GM12878 (cell line): ENCODE measurements at regions not wholly inside any gene's neighbourhood (a gene's known extent, or its start where the extent isn't known, plus 50 kb on each side); places are given as distances from the start of the nearest gene placed in this dataset.

Experiments
- ATAC-seq: fragments of 200-7000 bp; cut with Tn5 transposase; 3 replicates; pipeline ENCODE4 v1.9.1; 2020; ENCODE audit warnings: mild to moderate bottlenecking, moderate library complexity
- BruUV-seq: library from RNA; stranded (reverse); fragments of 400-500 nt; replicated peaks from 2 replicates; lab custom pipeline; 2021; lab: Mats Ljungman, UMichigan
- CTCF ChIA-PET: fragments of 300-600 bp; sonication (Branson Sonifier 250); formaldehyde crosslinking; extraction: SDS; loops from one replicate; lab custom pipeline; 2021; ENCODE audit warnings: inconsistent platforms; lab: Yijun Ruan, JAX
- POLR2A ChIA-PET: fragments of 350-600 bp; formaldehyde crosslinking; extraction: SDS; loops from one replicate; lab custom pipeline; 2021; ENCODE audit warnings: inconsistent platforms; lab: Charles Lee
- RAD21 ChIA-PET: fragments of 300-600 bp; sonication (Branson Sonifier 250); formaldehyde crosslinking; loops from one replicate; lab custom pipeline; 2023; ENCODE audit warnings: antibody characterized with exemption; ENCODE audit not compliant: unreplicated experiment; lab: Charles Lee
- SMC1A ChIA-PET: fragments of 300-600 bp; sonication (Branson Sonifier 250); formaldehyde crosslinking; loops from one replicate; lab custom pipeline; 2023; ENCODE audit not compliant: unreplicated experiment, uncharacterized antibody; lab: Charles Lee
- DNase-seq: peaks from one replicate; pipeline ENCODE4 v3.0.0-alpha.2; 2011; ENCODE audit warnings: low read depth, low spot score
- FAIRE-seq: peaks from 3 replicates; lab custom pipeline; 2011; peaks lifted over from hg19 to GRCh38; lab: Jason Lieb, UNC
- H2AFZ ChIP-seq: 2 replicates; pipeline ENCODE4 v1.6.0; 2011; ENCODE audit warnings: low read depth, low read length, control low read depth; ENCODE audit not compliant: control insufficient read depth
- H3K27ac ChIP-seq: 2 replicates; pipeline ENCODE4 v1.5.1; 2011; ENCODE audit warnings: control low read depth; ENCODE audit not compliant: control insufficient read depth, insufficient read depth
- H3K27me3 ChIP-seq, 2 experiments: replicated peaks in 1 of 2; 2 replicates each; pipeline versions ENCODE4 v1.6.0 to v1.6.1; 2011; ENCODE audit warnings: low read length in 1 of 2; ENCODE audit not compliant: control insufficient read depth in 2 of 2, insufficient read depth in 2 of 2
- H3K36me3 ChIP-seq, 2 experiments: 2 replicates each; pipeline ENCODE4 v1.5.1; 2011; ENCODE audit warnings: low read length in 1 of 2; ENCODE audit not compliant: control insufficient read depth in 2 of 2, insufficient read depth in 2 of 2
- H3K4me1 ChIP-seq: 2 replicates; pipeline ENCODE4 v1.6.1; 2011; ENCODE audit warnings: mild to moderate bottlenecking, low read length, moderate library complexity, mixed read lengths; ENCODE audit not compliant: control insufficient read depth, insufficient read depth
- H3K4me2 ChIP-seq: 2 replicates; pipeline ENCODE4 v1.6.0; 2011; ENCODE audit warnings: control low read depth; ENCODE audit not compliant: control insufficient read depth, insufficient read depth
- H3K4me3 ChIP-seq: fragments of 200-600 bp; sonication (generic); 2 replicates; pipeline ENCODE4 v1.5.1; 2016
- H3K79me2 ChIP-seq: 2 replicates; pipeline ENCODE4 v1.6.0; 2011; ENCODE audit warnings: low read length; ENCODE audit not compliant: control insufficient read depth, insufficient read depth
- H3K9ac ChIP-seq: 2 replicates; pipeline ENCODE4 v1.8.0; 2011; ENCODE audit warnings: low read length, control low read depth, mixed read lengths; ENCODE audit not compliant: control insufficient read depth, insufficient read depth
- H3K9me3 ChIP-seq: replicated peaks from 3 replicates; pipeline ENCODE4 v1.5.1; 2011; ENCODE audit warnings: mild to moderate bottlenecking, low read length; ENCODE audit not compliant: control insufficient read depth, insufficient read depth
- H4K20me1 ChIP-seq: 2 replicates; pipeline ENCODE4 v1.6.0; 2011; ENCODE audit not compliant: control insufficient read depth, insufficient read depth
- BCL11A ChIP-seq: IDR thresholded peaks from 2 replicates; pipeline ENCODE4 v1.6.1; 2011; ENCODE audit warnings: low read depth, low read length
- BRCA1 ChIP-seq: IDR thresholded peaks from 2 replicates; pipeline ENCODE4 v1.6.1; 2011; ENCODE audit warnings: low read depth, low read length, improper control_type of control experiment
- CBFB ChIP-seq: IDR thresholded peaks from 2 replicates; pipeline ENCODE4 v1.6.1; 2016; ENCODE audit warnings: antibody characterized with exemption, low read depth
- CBX3 ChIP-seq: fragments of 200-600 bp; sonication (generic); IDR thresholded peaks from 2 replicates; pipeline ENCODE4 v1.6.1; 2016; ENCODE audit warnings: low read depth, borderline replicate concordance
- CHD4 ChIP-seq: fragments of 200-600 bp; sonication (generic); IDR thresholded peaks from 2 replicates; pipeline ENCODE4 v1.6.1; 2016; ENCODE audit warnings: mild to moderate bottlenecking
- HDAC6 ChIP-seq: fragments of 200-600 bp; sonication (generic); IDR thresholded peaks from one replicate; pipeline ENCODE4 v1.8.0; 2017; ENCODE audit warnings: antibody characterized with exemption; ENCODE audit not compliant: unreplicated experiment
- MTA3 ChIP-seq: IDR thresholded peaks from 2 replicates; pipeline ENCODE4 v1.6.1; 2012; ENCODE audit warnings: low read length, inconsistent platforms, borderline replicate concordance
- NR2F1 ChIP-seq: fragments of 450-650 bp; conservative IDR thresholded peaks from 2 replicates; pipeline ENCODE4 v1.6.1; 2017; ENCODE audit warnings: mild to moderate bottlenecking
- PAX5 ChIP-seq: IDR thresholded peaks from 2 replicates; pipeline ENCODE4 v1.6.1; 2011; ENCODE audit warnings: low read depth, low read length, borderline replicate concordance
- PAX8 ChIP-seq: fragments of 450-650 bp; IDR thresholded peaks from 2 replicates; pipeline ENCODE4 v1.6.1; 2017; ENCODE audit warnings: mild to moderate bottlenecking, moderate library complexity
- PML ChIP-seq: IDR thresholded peaks from 2 replicates; pipeline ENCODE4 v1.6.1; 2012; ENCODE audit warnings: low read length, inconsistent platforms
- ZNF274 ChIP-seq: IDR thresholded peaks from one replicate; pipeline ENCODE4 v1.8.0; 2011; ENCODE audit not compliant: insufficient read length, insufficient read depth
- ZSCAN29 ChIP-seq: fragments of 450-650 bp; IDR thresholded peaks from 2 replicates; pipeline ENCODE4 v1.6.1; 2017; ENCODE audit warnings: mild to moderate bottlenecking, moderate library complexity
- WGBS: methylation state at CpG from one replicate; pipeline ENCODE4 v1.1.6; 2016; ENCODE audit warnings: low lambda C conversion rate; ENCODE audit not compliant: insufficient replicate concordance, insufficient coverage; ENCODE audit errors: missing lambda C conversion rate; 5-methylcytosine and 5-hydroxymethylcytosine counted together
- in situ Hi-C: fragments of 300-500 bp; cut with MboI; formaldehyde crosslinking; loops from 9 replicates; pipeline ENCODE4 v1.14.3; 2018; ENCODE audit warnings: mixed read lengths
- intact Hi-C: fragments of 100-400 bp; cut with micrococcal nuclease; formaldehyde crosslinking; loops from one replicate; pipeline ENCODE4 v1.14.2; 2022; ENCODE audit not compliant: unreplicated experiment

DNA sequence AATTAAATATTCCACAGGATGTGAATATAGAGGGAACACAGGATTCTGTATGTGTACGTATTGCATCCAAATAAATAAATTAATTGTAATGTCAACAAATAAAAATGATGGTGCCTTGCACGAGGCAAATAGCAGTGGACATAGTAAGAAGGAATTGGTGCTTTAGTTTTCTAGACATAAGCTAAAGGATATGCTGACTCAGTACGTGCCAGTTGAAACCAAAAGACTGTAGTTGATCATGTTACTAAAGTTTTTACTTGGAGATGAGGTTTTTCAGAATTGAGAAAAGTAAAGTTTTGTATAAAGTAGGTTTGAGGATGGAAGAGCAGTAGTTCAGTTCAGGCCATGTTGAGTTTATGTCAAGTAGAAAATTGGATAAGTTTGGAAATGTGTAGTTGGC, 807.2 kb downstream of the SLC16A7 start:
- DNase-seq, result no peak
- H3K27me3 ChIP-seq, result no peaks in the 10 kb centered on the region
- no peak overlapping the region for H3K4me3 ChIP-seq
- no peak for FAIRE-seq
- H2AFZ ChIP-seq, result no peak overlapping the region
- RAD21 ChIA-PET, result no interaction called here
- no peaks in the 10 kb centered on the region for H3K4me1 ChIP-seq
- 16% methylated on average over 3 of the region's 3 CpGs for WGBS
- POLR2A ChIA-PET, result no interaction called here
- SMC1A ChIA-PET, result no interaction called here
- no TSS peak for BruUV-seq
- CTCF ChIA-PET, result interaction anchor here (0.9 kb wide), 1 partner anchor 16 kb away, joined by 3 read pairs; no protein-coding TSS in a partner anchor
- H3K27ac ChIP-seq, result no peak overlapping the region
- H3K79me2 ChIP-seq, result no peaks in the 10 kb centered on the region
- no peak for TF ChIP-seq MTA3
- no peak for TF ChIP-seq BRCA1
- no peak for TF ChIP-seq PAX8
- no peak for TF ChIP-seq ZNF274
- ATAC-seq, result no peak
- intact Hi-C loops, result no loop called here
- no peaks in the 10 kb centered on the region for H3K36me3 ChIP-seq
- H3K4me2 ChIP-seq, result no peak overlapping the region
- H3K9ac ChIP-seq, result no peak overlapping the region
- in situ Hi-C loops, result no loop called here
- H3K9me3 ChIP-seq, result no peaks in the 10 kb centered on the region
- no peaks in the 10 kb centered on the region for H4K20me1 ChIP-seq

DNA sequence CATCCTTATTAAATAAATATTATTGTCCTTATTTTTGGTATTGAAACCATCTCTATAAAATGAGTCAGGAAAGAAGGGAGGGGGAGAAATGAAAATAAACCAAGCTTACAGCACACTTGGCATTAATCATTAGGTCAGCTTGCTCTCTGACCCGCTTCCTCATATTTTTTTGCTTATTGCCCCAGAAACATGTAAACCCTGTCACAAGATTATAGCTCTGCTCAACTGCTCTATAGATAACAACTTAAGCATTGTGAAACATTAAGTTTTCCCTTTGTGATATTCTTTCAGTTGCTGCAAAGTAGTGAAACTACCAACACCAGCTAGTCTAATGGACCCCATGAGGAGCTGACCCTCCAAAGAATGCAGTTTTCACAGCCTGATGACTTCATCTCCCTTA, 819.5 kb downstream of the SLC16A7 start:
- 0% methylated on average over 1 of the region's 1 CpG for WGBS
- no peak for DNase-seq
- Histone ChIP-seq H3K36me3 (no peaks in the 10 kb centered on the region), H3K4me1 (no peaks in the 10 kb centered on the region), H2AFZ (no peak overlapping the region), H3K9me3 (no peaks in the 10 kb centered on the region), H3K9ac (no peak overlapping the region), H4K20me1 (no peaks in the 10 kb centered on the region), H3K79me2 (no peaks in the 10 kb centered on the region), H3K4me2 (no peak overlapping the region), H3K4me3 (no peak overlapping the region), H3K27me3 (no peaks in the 10 kb centered on the region), H3K27ac (no peak overlapping the region)
- ChIA-PET POLR2A (no interaction called here), CTCF (no interaction called here), SMC1A (no interaction called here), RAD21 (no interaction called here)
- no peak for ATAC-seq
- intact Hi-C loops (no loop called here), in situ Hi-C loops (no loop called here)
- no TSS peak for BruUV-seq
- no peak for FAIRE-seq
- TF ChIP-seq BCL11A, result no peak
- TF ChIP-seq PML, result no peak
- TF ChIP-seq CHD4, result no peak
- no peak for TF ChIP-seq CBX3
- TF ChIP-seq PAX5, result no peak
- TF ChIP-seq NR2F1, result no peak
- no peak for TF ChIP-seq CBFB
- no peak for TF ChIP-seq HDAC6
- TF ChIP-seq ZSCAN29, result no peak
- TF ChIP-seq, all 136 proteins: peak for 0
